Keratinocyte (primary cell): ENCODE measurements at regions not wholly inside any gene's neighbourhood (a gene's known extent, or its start where the extent isn't known, plus 50 kb on each side); places are given as distances from the start of the nearest gene placed in this dataset.

Experiments
- DNase-seq: peaks from one replicate; pipeline ENCODE4 v3.0.0-alpha.2; 2011; ENCODE audit warnings: low read depth, missing footprints, low spot score
- FAIRE-seq: peaks from 2 replicates; lab custom pipeline; 2011; peaks lifted over from hg19 to GRCh38; lab: Jason Lieb, UNC
- H2AFZ ChIP-seq: 2 replicates; pipeline ENCODE4 v1.6.0; 2012; ENCODE audit warnings: low read length, control low read depth, inconsistent platforms; ENCODE audit not compliant: control insufficient read depth
- H3K27ac ChIP-seq: 2 replicates; pipeline ENCODE4 v1.5.1; 2011; ENCODE audit warnings: low read length; ENCODE audit not compliant: control insufficient read depth, insufficient read depth
- H3K27me3 ChIP-seq: 3 replicates; pipeline ENCODE4 v1.6.0; 2011; ENCODE audit warnings: low read length; ENCODE audit not compliant: control insufficient read depth, insufficient read depth; ENCODE audit errors: extremely low read depth
- H3K36me3 ChIP-seq, 2 experiments: 2 replicates in 1 of 2; 3 replicates in 1 of 2; pipeline ENCODE4 v1.5.1; 2011; ENCODE audit warnings: low read length in 2 of 2, mild to moderate bottlenecking in 1 of 2; ENCODE audit not compliant: control insufficient read depth in 2 of 2, insufficient read depth in 2 of 2; ENCODE audit errors: extremely low read depth in 1 of 2
- H3K4me1 ChIP-seq: 3 replicates; pipeline ENCODE4 v1.5.1; 2011; ENCODE audit warnings: low read length; ENCODE audit not compliant: control insufficient read depth, insufficient read depth; ENCODE audit errors: extremely low read depth
- H3K4me2 ChIP-seq: 3 replicates; pipeline ENCODE4 v1.6.0; 2011; ENCODE audit warnings: low read depth, low read length; ENCODE audit not compliant: control insufficient read depth, insufficient read depth; ENCODE audit errors: extremely low read depth
- H3K4me3 ChIP-seq, 3 experiments: fragments of 200-600 bp in 1 of 3; sonication (generic) in 1 of 3; 2 replicates in 2 of 3; 3 replicates in 1 of 3; pipeline ENCODE4 v1.5.1; 2011 to 2016; ENCODE audit warnings: low read length in 3 of 3, mild to moderate bottlenecking in 3 of 3, control low read depth in 2 of 3, inconsistent platforms in 1 of 3, low read depth in 1 of 3, mixed read lengths in 1 of 3, mixed run types in 1 of 3, moderate library complexity in 1 of 3; ENCODE audit not compliant: control insufficient read depth in 2 of 3, insufficient read depth in 2 of 3; ENCODE audit errors: extremely low read depth in 1 of 3
- H3K79me2 ChIP-seq: 2 replicates; pipeline ENCODE4 v1.6.0; 2012; ENCODE audit warnings: low read length; ENCODE audit not compliant: control insufficient read depth, insufficient read depth
- H3K9ac ChIP-seq: 3 replicates; pipeline ENCODE4 v1.6.0; 2011; ENCODE audit warnings: low read length; ENCODE audit not compliant: control insufficient read depth, insufficient read depth; ENCODE audit errors: extremely low read depth
- H3K9me1 ChIP-seq: 3 replicates; pipeline ENCODE4 v1.6.0; 2011; ENCODE audit warnings: low read length; ENCODE audit not compliant: control insufficient read depth, insufficient read depth; ENCODE audit errors: extremely low read depth
- H3K9me3 ChIP-seq: 2 replicates; pipeline ENCODE4 v1.5.1; 2012; ENCODE audit warnings: low read depth, low read length; ENCODE audit not compliant: control insufficient read depth
- H4K20me1 ChIP-seq: 3 replicates; pipeline ENCODE4 v1.6.0; 2011; ENCODE audit warnings: low read length; ENCODE audit not compliant: control insufficient read depth, insufficient read depth; ENCODE audit errors: extremely low read depth
- EZH2 ChIP-seq: IDR thresholded peaks from one replicate; pipeline ENCODE4 v1.6.1; 2012; ENCODE audit warnings: inconsistent platforms, mild to moderate bottlenecking, low read length, moderate library complexity
- dilution Hi-C: fragments of 300-500 bp; cut with MboI; formaldehyde crosslinking; loops from one replicate; pipeline ENCODE4 v1.7.0; 2020; ENCODE audit warnings: low sequenced_read_pairs; ENCODE audit not compliant: extremely low pct_ligation_motif_present
- TF ChIP-seq, protein P1 (sequence below), 3 experiments: IDR thresholded peaks in 1 of 3; conservative IDR thresholded peaks in 1 of 3; optimal IDR thresholded peaks in 1 of 3; 2 replicates in 2 of 3; 3 replicates in 1 of 3; pipeline versions ENCODE3 to v1.5.1; 2011; ENCODE audit warnings: low read length in 3 of 3, mild to moderate bottlenecking in 3 of 3, moderate library complexity in 2 of 3, control low read depth in 1 of 3, inconsistent platforms in 1 of 3; ENCODE audit not compliant: insufficient read depth in 2 of 3; ENCODE audit errors: extremely low read depth in 1 of 3

DNA sequence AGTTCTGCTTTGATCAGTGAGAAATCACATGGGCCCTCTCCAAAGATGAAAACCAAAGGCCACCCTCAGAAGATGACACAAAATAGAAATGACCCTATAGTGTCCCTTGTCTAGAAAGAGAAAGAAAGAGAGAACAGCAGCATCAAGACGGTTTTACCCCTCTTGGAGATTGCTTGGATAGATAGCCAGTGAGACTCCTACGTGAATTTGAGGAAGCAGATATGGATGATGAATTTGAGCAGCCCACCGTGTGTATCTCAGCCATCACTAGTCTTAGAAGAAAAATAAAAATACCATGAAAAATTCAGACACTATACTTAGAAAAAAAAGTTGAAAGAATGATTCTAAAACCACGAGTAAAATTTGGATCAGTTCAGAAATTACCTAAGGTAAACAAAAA lies 329.1 kb upstream of the CNTNAP5 start:
- FAIRE-seq (no peak), DNase-seq (no peak)
- Histone ChIP-seq H3K4me2 (no peak overlapping the region), H3K79me2 (no peaks in the 10 kb centered on the region), H3K27ac (no peak overlapping the region), H3K9me3 (peaks cover 4% of the 10 kb centered on the region), H3K27me3 (no peaks in the 10 kb centered on the region), H4K20me1 (no peaks in the 10 kb centered on the region), H3K4me3 (no peak overlapping the region), H3K9ac (no peak overlapping the region), H3K36me3 (no peaks in the 10 kb centered on the region), H3K4me1 (no peaks in the 10 kb centered on the region), H2AFZ (no peak overlapping the region), H3K9me1 (no peaks in the 10 kb centered on the region)
- no peak for TF ChIP-seq EZH2
- TF ChIP-seq, protein P1, sequence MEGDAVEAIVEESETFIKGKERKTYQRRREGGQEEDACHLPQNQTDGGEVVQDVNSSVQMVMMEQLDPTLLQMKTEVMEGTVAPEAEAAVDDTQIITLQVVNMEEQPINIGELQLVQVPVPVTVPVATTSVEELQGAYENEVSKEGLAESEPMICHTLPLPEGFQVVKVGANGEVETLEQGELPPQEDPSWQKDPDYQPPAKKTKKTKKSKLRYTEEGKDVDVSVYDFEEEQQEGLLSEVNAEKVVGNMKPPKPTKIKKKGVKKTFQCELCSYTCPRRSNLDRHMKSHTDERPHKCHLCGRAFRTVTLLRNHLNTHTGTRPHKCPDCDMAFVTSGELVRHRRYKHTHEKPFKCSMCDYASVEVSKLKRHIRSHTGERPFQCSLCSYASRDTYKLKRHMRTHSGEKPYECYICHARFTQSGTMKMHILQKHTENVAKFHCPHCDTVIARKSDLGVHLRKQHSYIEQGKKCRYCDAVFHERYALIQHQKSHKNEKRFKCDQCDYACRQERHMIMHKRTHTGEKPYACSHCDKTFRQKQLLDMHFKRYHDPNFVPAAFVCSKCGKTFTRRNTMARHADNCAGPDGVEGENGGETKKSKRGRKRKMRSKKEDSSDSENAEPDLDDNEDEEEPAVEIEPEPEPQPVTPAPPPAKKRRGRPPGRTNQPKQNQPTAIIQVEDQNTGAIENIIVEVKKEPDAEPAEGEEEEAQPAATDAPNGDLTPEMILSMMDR (optimal IDR thresholded peaks at IDR 0.05 in 1 of 3, IDR thresholded peaks at IDR 0.05 in 1 of 3, conservative IDR thresholded peaks at IDR 0.05 in 1 of 3; ENCODE audit: extremely low read depth in 1 of 3, insufficient read depth in 2 of 3, low read length in 3 of 3), result no peak
- dilution Hi-C loops, result no loop called here

DNA sequence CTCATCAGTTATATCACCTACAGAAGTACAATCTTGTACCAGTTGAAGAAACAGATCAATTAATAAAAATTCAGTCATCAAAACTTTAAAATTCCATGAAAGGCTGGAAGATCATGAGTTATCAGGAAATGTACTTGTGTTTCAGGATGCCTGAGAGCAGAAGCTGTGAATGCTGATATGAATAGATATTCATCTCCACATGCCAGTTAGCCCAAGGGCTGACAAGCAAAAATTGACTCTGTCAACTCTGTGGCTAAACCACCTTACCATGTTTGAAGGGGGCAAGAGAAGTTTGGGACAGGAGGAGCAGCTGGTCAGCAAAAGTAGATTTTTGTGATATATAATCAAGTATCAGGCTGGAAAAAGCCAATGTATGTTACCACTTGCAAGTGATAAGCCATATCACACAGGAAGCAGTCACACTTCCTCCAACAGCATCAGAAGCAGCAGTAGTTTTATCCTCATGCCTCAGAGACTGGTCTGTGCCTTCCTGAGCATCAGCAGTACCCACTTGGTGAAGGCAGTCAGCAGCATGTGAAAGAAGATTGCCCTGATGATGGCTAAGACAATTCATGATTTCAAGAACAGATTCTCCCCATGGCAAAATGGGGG lies 328.2 kb upstream of the CNTNAP5 start:
- Histone ChIP-seq H3K4me2 (no peak overlapping the region), H3K4me1 (no peaks in the 10 kb centered on the region), H3K9me3 (peaks cover 2% of the 10 kb centered on the region), H3K4me3 (no peak overlapping the region), H3K36me3 (no peaks in the 10 kb centered on the region), H3K27ac (no peak overlapping the region), H3K9ac (no peak overlapping the region), H4K20me1 (no peaks in the 10 kb centered on the region), H3K79me2 (no peaks in the 10 kb centered on the region), H3K9me1 (no peaks in the 10 kb centered on the region), H2AFZ (no peak overlapping the region), H3K27me3 (no peaks in the 10 kb centered on the region)
- DNase-seq, result no peak
- FAIRE-seq, result no peak
- TF ChIP-seq EZH2, result no peak
- TF ChIP-seq, protein P1 (optimal IDR thresholded peaks at IDR 0.05 in 1 of 3, IDR thresholded peaks at IDR 0.05 in 1 of 3, conservative IDR thresholded peaks at IDR 0.05 in 1 of 3; ENCODE audit: extremely low read depth in 1 of 3, insufficient read depth in 2 of 3, low read length in 3 of 3), result no peak
- dilution Hi-C loops, result no loop called here
